Esophagus squamous epithelium (tissue), 4 donors: ENCODE measurements at regions not wholly inside any gene's neighbourhood (a gene's known extent, or its start where the extent isn't known, plus 50 kb on each side); places are given as distances from the start of the nearest gene placed in this dataset.

ENCODE experiments used
- CTCF ChIP-seq, 6 experiments: fragments of 450-650 bp in 4 of 6; fragments of 200-600 bp in 2 of 6; sonication (generic) in 2 of 6; IDR thresholded peaks; one replicate each; pipeline ENCODE4 v1.5.1; 2016 to 2019; ENCODE audit warnings: antibody characterized with exemption in 6 of 6, mild to moderate bottlenecking in 4 of 6, moderate library complexity in 4 of 6
- POLR2A ChIP-seq, 4 donors: fragments of 450-650 bp; IDR thresholded peaks; one replicate each; pipeline ENCODE4 v1.6.1; 2017; ENCODE audit warnings: antibody characterized with exemption in 4 of 4, mild to moderate bottlenecking in 4 of 4, moderate library complexity in 3 of 4

GRCh38 chr2:164103271-164103670 lies 367.5 kb upstream of the FIGN start:
- TF ChIP-seq POLR2A (IDR thresholded peaks at IDR 0.05) (no peak), CTCF (IDR thresholded peaks at IDR 0.05) (no peak)
